NCI-H2081 treated with DMSO at 0.1 percent for 48 hours (cell line): ENCODE measurements at regions not wholly inside any gene's neighbourhood (a gene's known extent, or its start where the extent isn't known, plus 50 kb on each side); places are given as distances from the start of the nearest gene placed in this dataset.

Experiments
- DNase-seq: peaks from one replicate; lab custom pipeline; 2025; lab: John Stamatoyannopoulos, UW

- DNase-seq: no peak
These were observed 115.5 kb downstream of the PAPOLA start for GRCh38 chr14:96617635-96618034.

- no peak for DNase-seq
These were observed 120.7 kb downstream of the PAPOLA start for GRCh38 chr14:96622926-96623325.

- no peak for DNase-seq
These were observed 121.7 kb downstream of the PAPOLA start for GRCh38 chr14:96623676-96624484.

GRCh38 chr14:96624661-96625425 is 122.7 kb downstream of the PAPOLA start:
- DNase-seq: no peak

GRCh38 chr14:96625426-96625985 is 123.3 kb downstream of the PAPOLA start:
- no peak for DNase-seq

- no peak for DNase-seq
These were observed 124.1 kb downstream of the PAPOLA start for GRCh38 chr14:96626121-96626768.

- DNase-seq: no peak
These were observed 124.7 kb downstream of the PAPOLA start for GRCh38 chr14:96626916-96627315.

- DNase-seq: no peak
These were observed 125.2 kb downstream of the PAPOLA start for GRCh38 chr14:96627386-96627785.

- DNase-seq: no peak
These were observed 125.9 kb downstream of the PAPOLA start for GRCh38 chr14:96627811-96628775.

GRCh38 chr14:96629082-96629481 is 126.9 kb downstream of the PAPOLA start:
- DNase-seq: no peak

- no peak for DNase-seq
These were observed 127.5 kb downstream of the PAPOLA start for GRCh38 chr14:96629558-96630222.

- DNase-seq: no peak
These were observed 128.1 kb downstream of the PAPOLA start for GRCh38 chr14:96630281-96630680.

GRCh38 chr14:96631030-96631429 is 128.8 kb downstream of the PAPOLA start:
- DNase-seq: no peak

- DNase-seq: no peak
These were observed 129.6 kb downstream of the PAPOLA start for GRCh38 chr14:96631621-96632362.

- DNase-seq: no peak
These were observed 130.2 kb downstream of the PAPOLA start for GRCh38 chr14:96632363-96632758.

- DNase-seq: no peak
These were observed 130.9 kb downstream of the PAPOLA start for GRCh38 chr14:96633096-96633495.

- DNase-seq: no peak
These were observed 132.3 kb downstream of the PAPOLA start for GRCh38 chr14:96634481-96634880.

- no peak for DNase-seq
These were observed 132.7 kb downstream of the PAPOLA start for GRCh38 chr14:96634896-96635295.

- DNase-seq: no peak
These were observed 133.7 kb downstream of the PAPOLA start for GRCh38 chr14:96635850-96636249.

GRCh38 chr14:96637521-96637920 is 135.3 kb downstream of the PAPOLA start:
- DNase-seq: no peak
